OCI-LY3 (cell line): ENCODE measurements at regions not wholly inside any gene's neighbourhood (a gene's known extent, or its start where the extent isn't known, plus 50 kb on each side); places are given as distances from the start of the nearest gene placed in this dataset.

Experiments
- H2AFZ ChIP-seq: fragments of 200-600, 300-600 bp; shearing (Covaris generic); 2 replicates; pipeline ENCODE4 v1.6.0; 2014; ENCODE audit warnings: antibody characterized with exemption, low read depth, low read length
- H3K27ac ChIP-seq: fragments of 200-600, 300-600 bp; sonication (generic); 2 replicates; pipeline ENCODE4 v1.5.1; 2014; ENCODE audit warnings: mild to moderate bottlenecking, low read length, moderate library complexity, mixed read lengths
- H3K27me3 ChIP-seq: fragments of 200-600, 300-600 bp; sonication (generic); 2 replicates; pipeline ENCODE4 v1.6.1; 2014; ENCODE audit warnings: low read depth, low read length, mixed read lengths
- H3K36me3 ChIP-seq: fragments of 200-600, 300-600 bp; sonication (generic); replicated peaks from 2 replicates; pipeline ENCODE3; 2014; ENCODE audit warnings: low read depth, low read length, mixed read lengths
- H3K4me1 ChIP-seq: fragments of 300-600, 200-600 bp; sonication (generic); 2 replicates; pipeline ENCODE4 v1.6.1; 2014; ENCODE audit warnings: low read length, mixed read lengths
- H3K4me2 ChIP-seq: fragments of 200-600, 300-600 bp; sonication (generic); 2 replicates; pipeline ENCODE4 v1.6.1; 2014; ENCODE audit warnings: low read length, mixed read lengths
- H3K4me3 ChIP-seq: fragments of 300-600, 200-600 bp; sonication (generic); 2 replicates; pipeline ENCODE4 v1.5.1; 2014; ENCODE audit warnings: antibody characterized with exemption, mild to moderate bottlenecking, low read length, moderate library complexity
- H3K79me2 ChIP-seq: fragments of 300-600, 200-600 bp; shearing (Covaris generic); 2 replicates; pipeline ENCODE4 v1.6.1; 2014; ENCODE audit warnings: mild to moderate bottlenecking, low read length, mixed read lengths
- H3K9ac ChIP-seq: fragments of 300-600, 200-600 bp; shearing (Covaris generic); 2 replicates; pipeline ENCODE4 v1.6.0; 2014; ENCODE audit warnings: mild to moderate bottlenecking, low read length, moderate library complexity
- H3K9me3 ChIP-seq: fragments of 200-600, 300-600 bp; shearing (Covaris generic); 2 replicates; pipeline ENCODE4 v1.6.1; 2014; ENCODE audit warnings: low read length, mixed read lengths; ENCODE audit not compliant: insufficient read depth
- H4K20me1 ChIP-seq: fragments of 200-600, 300-600 bp; sonication (generic); 2 replicates; pipeline ENCODE4 v1.6.1; 2016; ENCODE audit warnings: low read length, mixed read lengths; ENCODE audit not compliant: insufficient read depth
- CTCF ChIP-seq: fragments of 200-600, 300-600 bp; sonication (generic); IDR thresholded peaks from 2 replicates; pipeline ENCODE4 v1.5.1; 2014; ENCODE audit warnings: antibody characterized with exemption, low read length, low read depth
- EZH2phosphoT487 ChIP-seq: fragments of 200-600 bp; shearing (Covaris generic); IDR thresholded peaks from 2 replicates; pipeline ENCODE4 v1.6.1; 2018; ENCODE audit warnings: antibody characterized with exemption, mixed run types, low read depth

GRCh38 chr2:225725726-225726125 is 326.2 kb downstream of the NYAP2 start:
- no peak overlapping the region for H3K4me2 ChIP-seq
- no peaks in the 10 kb centered on the region for H3K27me3 ChIP-seq

More at GRCh38 chr2:225725726-225726125, 326.2 kb downstream of the NYAP2 start:
- H3K9me3 ChIP-seq: no peaks in the 10 kb centered on the region
- H2AFZ ChIP-seq: no peak overlapping the region
- H4K20me1 ChIP-seq: no peaks in the 10 kb centered on the region
- no peak overlapping the region for H3K4me3 ChIP-seq
- H3K36me3 ChIP-seq: no peaks in the 10 kb centered on the region
- TF ChIP-seq EZH2phosphoT487 (no peak), CTCF (no peak)
- H3K79me2 ChIP-seq: no peaks in the 10 kb centered on the region
- H3K4me1 ChIP-seq: no peaks in the 10 kb centered on the region
- H3K27ac ChIP-seq: no peak overlapping the region
- H3K9ac ChIP-seq: no peak overlapping the region
